Liver (tissue), 8 donors: ENCODE measurements at regions not wholly inside any gene's neighbourhood (a gene's known extent, or its start where the extent isn't known, plus 50 kb on each side); places are given as distances from the start of the nearest gene placed in this dataset.
"Not testable (repeated sequence)": the region's sequence is repeated elsewhere in the genome, so short reads cannot be mapped to it uniquely, and the experiment has no call there.

ENCODE experiments used
- DNase-seq: peaks from one replicate; pipeline ENCODE4 v3.0.0-alpha.2; 2017; ENCODE audit warnings: low spot score
- H3K27ac ChIP-seq, 2 donors: one replicate each; pipeline ENCODE4 v1.7.0; 2013; ENCODE audit warnings: inconsistent platforms in 2 of 2, low read length in 2 of 2, control low read depth in 1 of 2, low read depth in 1 of 2, mild to moderate bottlenecking in 1 of 2
- H3K27me3 ChIP-seq, 4 donors: one replicate each; pipeline versions ENCODE4 v1.6.1 to v1.7.0; 2013; ENCODE audit warnings: low read length in 3 of 4, inconsistent platforms in 1 of 4, mild to moderate bottlenecking in 1 of 4, moderate library complexity in 1 of 4; ENCODE audit not compliant: control insufficient read depth in 4 of 4, insufficient read depth in 4 of 4
- H3K36me3 ChIP-seq, 4 donors: one replicate each; pipeline versions ENCODE4 v1.6.1 to v1.7.0; 2013; ENCODE audit warnings: low read length in 3 of 4, mild to moderate bottlenecking in 3 of 4, low read depth in 1 of 4, moderate library complexity in 1 of 4; ENCODE audit not compliant: control insufficient read depth in 4 of 4, insufficient read depth in 3 of 4
- H3K4me1 ChIP-seq, 4 donors: one replicate each; pipeline versions ENCODE4 v1.6.1 to v1.7.0; 2013; ENCODE audit warnings: low read length in 3 of 4, mild to moderate bottlenecking in 3 of 4, moderate library complexity in 1 of 4; ENCODE audit not compliant: control insufficient read depth in 4 of 4, insufficient read depth in 4 of 4
- H3K4me3 ChIP-seq, 3 donors: one replicate each; pipeline versions ENCODE4 v1.6.1 to v1.7.0; 2013; ENCODE audit warnings: low read length in 3 of 3, control low read depth in 1 of 3, low read depth in 1 of 3, mild to moderate bottlenecking in 1 of 3
- H3K9ac ChIP-seq, 2 donors: one replicate each; pipeline ENCODE4 v1.7.0; 2013; ENCODE audit warnings: low read length in 2 of 2, mild to moderate bottlenecking in 2 of 2, moderate library complexity in 2 of 2, control low read depth in 1 of 2, low read depth in 1 of 2
- H3K9me3 ChIP-seq, 4 donors: one replicate each; pipeline versions ENCODE4 v1.6.1 to v1.7.0; 2013; ENCODE audit warnings: low read length in 3 of 4; ENCODE audit not compliant: control insufficient read depth in 4 of 4
- EGR1 ChIP-seq, 2 donors: IDR thresholded peaks; 2 replicates each; pipeline ENCODE4 v1.6.1; 2016 to 2018; ENCODE audit warnings: antibody characterized with exemption in 2 of 2, low read depth in 2 of 2
- FOXA1 ChIP-seq: IDR thresholded peaks from 2 replicates; pipeline ENCODE4 v1.6.1; 2016; ENCODE audit warnings: antibody characterized with exemption
- FOXA2 ChIP-seq: IDR thresholded peaks from 2 replicates; pipeline ENCODE4 v1.6.1; 2016; ENCODE audit warnings: antibody characterized with exemption
- GABPA ChIP-seq, 2 donors: IDR thresholded peaks in 1 of 2; conservative IDR thresholded peaks in 1 of 2; 2 replicates each; pipeline ENCODE4 v1.6.1; 2016; ENCODE audit warnings: antibody characterized with exemption in 2 of 2, mild to moderate bottlenecking in 1 of 2, moderate library complexity in 1 of 2
- HNF4A ChIP-seq, 2 donors: conservative IDR thresholded peaks; 2 replicates each; pipeline ENCODE4 v1.6.1; 2016; ENCODE audit warnings: antibody characterized with exemption in 2 of 2, mild to moderate bottlenecking in 2 of 2
- HNF4G ChIP-seq: IDR thresholded peaks from 2 replicates; pipeline ENCODE4 v1.6.1; 2016; ENCODE audit warnings: antibody characterized with exemption
- JUND ChIP-seq, 2 donors: IDR thresholded peaks; 2 replicates each; pipeline ENCODE4 v1.6.1; 2016; ENCODE audit warnings: antibody characterized with exemption in 2 of 2
- NR2F2 ChIP-seq: IDR thresholded peaks from 2 replicates; pipeline ENCODE4 v1.6.1; 2016; ENCODE audit warnings: antibody characterized with exemption
- RAD21 ChIP-seq, 2 donors: IDR thresholded peaks; 2 replicates each; pipeline ENCODE4 v1.6.1; 2016; ENCODE audit warnings: antibody characterized with exemption in 2 of 2, mild to moderate bottlenecking in 2 of 2
- REST ChIP-seq: IDR thresholded peaks from 2 replicates; pipeline ENCODE4 v1.6.1; 2016; ENCODE audit warnings: antibody characterized with exemption, mild to moderate bottlenecking
- RXRA ChIP-seq, 2 donors: IDR thresholded peaks; 2 replicates each; pipeline ENCODE4 v1.6.1; 2017 to 2018; ENCODE audit warnings: antibody characterized with exemption in 2 of 2, mild to moderate bottlenecking in 1 of 2
- SP1 ChIP-seq: IDR thresholded peaks from 2 replicates; pipeline ENCODE4 v1.6.1; 2018; ENCODE audit warnings: antibody characterized with exemption, mild to moderate bottlenecking
- YY1 ChIP-seq: IDR thresholded peaks from 2 replicates; pipeline ENCODE4 v1.6.1; 2016; ENCODE audit warnings: antibody characterized with exemption, mild to moderate bottlenecking
- ZBTB33 ChIP-seq: IDR thresholded peaks from 2 replicates; pipeline ENCODE4 v1.6.1; 2016; ENCODE audit warnings: antibody characterized with exemption
- WGBS: extraction: QIAGEN DNeasy Blood & Tissue Kit; methylation state at CpG from one replicate; pipeline ENCODE4 v1.1.7; 2013; 5-methylcytosine and 5-hydroxymethylcytosine counted together
- TF ChIP-seq, protein P1 (sequence below): fragments of 150-350 bp; IDR thresholded peaks from 2 replicates; pipeline ENCODE4 v1.5.1; 2017; ENCODE audit warnings: improper control_type of control experiment, low read depth, low read length; ENCODE audit not compliant: missing input control
- TF ChIP-seq, protein P2 (sequence below): IDR thresholded peaks from 2 replicates; pipeline ENCODE4 v1.6.1; 2016; ENCODE audit warnings: antibody characterized with exemption
- donor health status: healthy.
- donor health status: healthy.
- donor health status: healthy.
- donor health status: healthy.
- donor health status: healthy.

- Histone ChIP-seq H3K9me3 (peaks cover 0 to 4% (median 2%) of the 10 kb centered on the region in 4 donors), H3K27me3 (no peaks in the 10 kb centered on the region), H3K4me1 (no peaks in the 10 kb centered on the region), H3K4me3 (no peak overlapping the region), H3K36me3 (no peaks in the 10 kb centered on the region), H3K27ac (no peak overlapping the region), H3K9ac (no peak overlapping the region)
- no peak for DNase-seq
- WGBS: 97% methylated on average over 3 of the region's 3 CpGs
- no peak for TF ChIP-seq ZBTB33
- no peak for TF ChIP-seq EGR1 (IDR thresholded peaks at IDR 0.05; ENCODE audit: low read depth in 2 of 2)
- TF ChIP-seq HNF4G: no peak
Measured at GRCh38 chr2:5022061-5022460, 670.1 kb upstream of the SOX11 start.

- not testable (repeated sequence) for H3K27ac ChIP-seq, DNase-seq, H3K9ac ChIP-seq, H3K9me3 ChIP-seq, H3K4me1 ChIP-seq, H3K36me3 ChIP-seq, H3K27me3 ChIP-seq
- H3K4me3 ChIP-seq: peak overlapping the region in 1 of 3 donors; percentile 67
Measured at GRCh38 chr2:5022708-5023635, 669.2 kb upstream of the SOX11 start.

DNA sequence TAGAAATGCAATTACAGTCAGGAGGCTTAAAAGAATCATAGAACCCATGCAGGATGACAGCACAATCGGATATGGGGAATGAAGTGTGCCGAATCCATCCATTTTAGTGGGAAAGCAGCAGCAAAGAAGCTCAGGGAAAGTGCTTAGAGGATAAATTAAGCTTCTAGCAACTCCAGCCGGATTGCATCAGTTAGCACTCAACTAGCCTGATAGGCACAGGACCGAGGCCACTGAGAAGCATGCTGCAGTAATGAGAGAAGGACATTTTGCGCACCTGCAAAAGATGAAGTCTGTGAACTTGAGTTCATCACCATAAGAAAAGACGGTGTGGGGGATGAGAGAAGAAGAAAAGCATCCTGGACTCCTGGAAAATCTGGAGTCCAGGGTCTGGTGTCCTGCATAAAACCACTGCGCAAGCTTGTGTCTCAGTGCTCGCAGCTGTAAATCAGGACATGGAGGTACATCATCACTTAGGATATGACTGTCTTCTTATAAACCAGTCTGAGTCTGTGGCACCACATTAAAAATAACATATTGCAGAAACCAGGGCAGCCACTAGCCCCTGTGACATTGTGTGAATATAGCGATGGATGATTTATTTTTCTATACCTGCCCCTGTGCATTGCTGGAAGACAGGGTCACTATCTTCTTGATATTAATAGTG lies 665.5 kb upstream of the SOX11 start:
- DNase-seq: no peak
- no peak overlapping the region for H3K4me3 ChIP-seq
- H3K4me1 ChIP-seq: no peaks in the 10 kb centered on the region
- H3K36me3 ChIP-seq: no peaks in the 10 kb centered on the region
- no peak overlapping the region for H3K27ac ChIP-seq
- WGBS: 74% methylated on average over 9 of the region's 9 CpGs
- H3K9ac ChIP-seq: no peak overlapping the region
- H3K27me3 ChIP-seq: no peaks in the 10 kb centered on the region
- H3K9me3 ChIP-seq: peaks cover 0 to 4% (median 2%) of the 10 kb centered on the region in 4 donors
- no peak for TF ChIP-seq EGR1 (IDR thresholded peaks at IDR 0.05; ENCODE audit: low read depth in 2 of 2)
- TF ChIP-seq HNF4A (conservative IDR thresholded peaks at IDR 0.05): no peak
- no peak for TF ChIP-seq GABPA (IDR thresholded peaks at IDR 0.05 in 1 of 2, conservative IDR thresholded peaks at IDR 0.05 in 1 of 2)
- no peak for TF ChIP-seq ZBTB33
- no peak for TF ChIP-seq RXRA (IDR thresholded peaks at IDR 0.05)
- no peak for TF ChIP-seq REST
- no peak for TF ChIP-seq NR2F2
- TF ChIP-seq, protein P1, sequence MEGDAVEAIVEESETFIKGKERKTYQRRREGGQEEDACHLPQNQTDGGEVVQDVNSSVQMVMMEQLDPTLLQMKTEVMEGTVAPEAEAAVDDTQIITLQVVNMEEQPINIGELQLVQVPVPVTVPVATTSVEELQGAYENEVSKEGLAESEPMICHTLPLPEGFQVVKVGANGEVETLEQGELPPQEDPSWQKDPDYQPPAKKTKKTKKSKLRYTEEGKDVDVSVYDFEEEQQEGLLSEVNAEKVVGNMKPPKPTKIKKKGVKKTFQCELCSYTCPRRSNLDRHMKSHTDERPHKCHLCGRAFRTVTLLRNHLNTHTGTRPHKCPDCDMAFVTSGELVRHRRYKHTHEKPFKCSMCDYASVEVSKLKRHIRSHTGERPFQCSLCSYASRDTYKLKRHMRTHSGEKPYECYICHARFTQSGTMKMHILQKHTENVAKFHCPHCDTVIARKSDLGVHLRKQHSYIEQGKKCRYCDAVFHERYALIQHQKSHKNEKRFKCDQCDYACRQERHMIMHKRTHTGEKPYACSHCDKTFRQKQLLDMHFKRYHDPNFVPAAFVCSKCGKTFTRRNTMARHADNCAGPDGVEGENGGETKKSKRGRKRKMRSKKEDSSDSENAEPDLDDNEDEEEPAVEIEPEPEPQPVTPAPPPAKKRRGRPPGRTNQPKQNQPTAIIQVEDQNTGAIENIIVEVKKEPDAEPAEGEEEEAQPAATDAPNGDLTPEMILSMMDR: no peak
- no peak for TF ChIP-seq HNF4G
- no peak for TF ChIP-seq SP1
- TF ChIP-seq, protein P2, sequence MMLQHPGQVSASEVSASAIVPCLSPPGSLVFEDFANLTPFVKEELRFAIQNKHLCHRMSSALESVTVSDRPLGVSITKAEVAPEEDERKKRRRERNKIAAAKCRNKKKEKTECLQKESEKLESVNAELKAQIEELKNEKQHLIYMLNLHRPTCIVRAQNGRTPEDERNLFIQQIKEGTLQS: no peak
- TF ChIP-seq RAD21 (IDR thresholded peaks at IDR 0.05): no peak
- no peak for TF ChIP-seq FOXA1
- TF ChIP-seq FOXA2: no peak
- TF ChIP-seq JUND (IDR thresholded peaks at IDR 0.05): no peak
- TF ChIP-seq YY1: no peak
